HG03039 (cell line): ENCODE measurements at regions not wholly inside any gene's neighbourhood (a gene's known extent, or its start where the extent isn't known, plus 50 kb on each side); places are given as distances from the start of the nearest gene placed in this dataset.
"Not testable (repeated sequence)": the region's sequence is repeated elsewhere in the genome, so short reads cannot be mapped to it uniquely, and the experiment has no call there.

Experiments
- ATAC-seq: cut with Tn5 transposase; IDR thresholded peaks from one replicate; pipeline ENCODE4 v1.9.1; 2021; ENCODE audit warnings: mild to moderate bottlenecking, moderate library complexity; ENCODE audit not compliant: unreplicated experiment

DNA sequence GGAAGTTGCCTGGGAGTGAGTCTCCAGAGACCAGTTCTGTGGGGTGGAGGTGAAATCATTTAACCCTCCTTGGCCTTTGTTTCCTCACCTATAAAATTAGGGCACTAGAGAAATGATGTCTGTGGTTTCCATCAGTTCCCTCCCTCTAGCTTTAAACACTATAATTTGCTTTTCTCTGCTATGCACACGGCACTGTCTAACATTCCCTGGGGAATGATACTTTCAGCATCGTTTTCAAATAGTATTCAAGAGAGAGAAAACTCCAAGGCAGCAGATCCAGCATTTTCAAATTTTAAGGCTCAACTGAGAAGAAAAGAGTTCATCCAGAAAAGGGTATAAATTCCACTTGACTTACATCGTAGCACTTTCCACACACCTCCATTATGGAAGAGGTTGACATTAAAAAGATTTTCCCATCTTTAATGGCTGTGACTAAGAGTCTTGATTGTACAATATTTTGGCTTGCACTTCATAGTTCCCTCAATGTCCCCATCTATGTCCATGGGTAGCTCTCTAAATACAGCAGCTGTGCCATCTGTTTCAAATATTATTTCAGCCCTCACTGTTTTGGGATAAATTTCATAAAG, 137.7 kb upstream of the ZPLD1 start:
- ATAC-seq, result no peak

DNA sequence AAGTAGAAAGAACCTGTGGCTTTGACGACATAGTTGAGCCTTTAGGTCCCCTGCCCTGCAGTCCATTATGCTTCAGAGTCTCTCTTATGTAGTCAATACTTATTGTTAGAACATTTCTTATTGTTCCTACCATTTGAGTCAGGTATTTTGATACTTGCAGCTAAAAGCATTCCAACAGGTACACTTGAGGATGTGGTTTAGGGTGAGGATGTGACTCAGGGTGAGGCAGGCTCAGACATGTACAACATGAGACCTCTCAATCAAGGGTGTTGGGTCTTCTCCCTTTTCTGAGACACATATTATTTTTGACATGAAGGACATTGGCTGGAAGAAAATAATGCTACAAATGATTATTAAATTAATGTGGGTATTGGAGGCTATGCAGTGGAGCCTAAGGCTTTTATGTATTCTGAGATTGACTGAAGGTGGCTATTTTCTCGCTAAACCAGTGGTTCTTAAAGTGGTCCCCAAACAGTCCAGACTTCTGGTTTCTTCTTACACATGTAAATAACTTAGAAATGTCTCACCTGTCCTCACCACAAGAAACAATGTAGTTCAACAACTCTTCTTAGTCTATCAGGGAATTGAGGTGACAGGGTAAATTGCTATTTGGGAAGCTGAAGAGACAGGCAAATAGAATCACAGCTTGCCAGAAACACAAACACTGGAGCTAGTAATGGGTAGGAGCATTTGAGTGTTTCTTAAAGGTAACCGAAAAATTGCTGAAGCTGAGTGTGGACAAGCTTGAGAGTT, 135.5 kb upstream of the ZPLD1 start:
- ATAC-seq, result no peak

DNA sequence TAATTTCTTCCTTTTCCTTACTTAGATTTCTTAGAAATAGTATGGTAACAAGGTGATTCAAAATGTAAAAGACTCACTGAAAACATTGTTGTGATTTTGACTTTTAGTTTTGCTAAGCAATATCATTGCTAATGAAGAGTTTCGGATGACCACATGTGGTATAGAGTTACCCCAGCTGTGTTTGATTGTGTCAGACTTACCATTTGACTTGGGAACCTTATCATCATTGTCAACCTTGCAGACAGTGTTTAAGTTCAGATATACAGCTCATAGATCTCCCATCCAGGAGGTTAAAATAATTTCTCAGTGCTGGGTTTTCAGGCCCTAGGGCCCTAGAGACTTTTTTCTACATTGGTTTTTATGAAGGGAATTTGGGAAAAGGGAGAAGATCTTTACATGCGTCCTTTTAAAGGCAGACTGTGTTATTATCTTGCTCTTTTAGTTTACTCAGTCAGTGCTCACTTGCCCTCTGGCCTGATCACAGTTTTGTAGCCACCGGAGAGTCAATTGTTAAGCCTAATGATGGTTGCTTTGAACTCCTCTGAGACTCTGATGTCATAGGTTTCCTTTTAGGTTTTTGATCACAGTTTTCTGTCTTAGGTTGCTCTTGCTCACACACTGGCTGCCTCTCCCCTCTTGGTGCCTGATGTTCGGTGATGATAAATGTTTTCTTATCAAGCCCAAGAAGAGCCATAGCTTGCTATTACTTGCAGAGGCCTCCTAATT, 133.5 kb upstream of the ZPLD1 start:
- ATAC-seq, result no peak

DNA sequence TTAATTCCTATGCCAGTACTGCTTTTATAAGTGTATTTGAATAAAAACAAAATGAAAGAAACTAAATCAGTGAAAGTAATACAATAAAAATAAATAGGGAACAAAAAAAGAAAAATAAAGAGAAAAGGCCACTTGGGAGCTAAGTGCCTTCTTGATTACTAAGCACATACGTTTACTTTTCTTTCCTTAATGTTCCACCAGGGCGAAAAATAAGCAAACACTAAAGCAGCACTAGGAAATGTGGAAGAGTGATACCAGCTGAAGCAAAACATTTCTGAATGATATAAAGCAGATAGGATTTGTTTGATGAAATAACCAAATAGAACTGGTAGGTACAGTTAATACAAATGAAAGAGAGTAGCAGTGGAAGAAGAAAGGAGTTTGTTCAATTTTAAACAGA, 132.8 kb upstream of the ZPLD1 start:
- no peak for ATAC-seq

DNA sequence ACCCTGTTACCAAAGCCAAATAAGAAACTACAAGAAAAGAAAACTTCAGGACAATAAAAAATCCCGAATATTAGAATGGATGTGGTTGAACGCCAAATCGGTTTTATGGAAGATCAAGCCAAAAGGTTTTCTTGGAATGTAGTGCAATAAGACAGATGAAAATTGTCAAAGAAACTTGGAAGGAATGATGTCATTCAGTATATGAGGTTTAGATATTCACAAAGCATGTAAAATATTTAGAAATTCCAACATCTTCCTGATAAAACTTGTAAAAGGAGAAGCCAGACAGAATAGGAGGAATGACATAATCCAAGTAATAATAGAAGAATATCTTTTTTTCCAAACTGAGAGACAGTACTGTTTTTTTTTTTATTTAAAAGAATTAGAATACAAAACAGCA, 130.3 kb upstream of the ZPLD1 start:
- no peak for ATAC-seq

DNA sequence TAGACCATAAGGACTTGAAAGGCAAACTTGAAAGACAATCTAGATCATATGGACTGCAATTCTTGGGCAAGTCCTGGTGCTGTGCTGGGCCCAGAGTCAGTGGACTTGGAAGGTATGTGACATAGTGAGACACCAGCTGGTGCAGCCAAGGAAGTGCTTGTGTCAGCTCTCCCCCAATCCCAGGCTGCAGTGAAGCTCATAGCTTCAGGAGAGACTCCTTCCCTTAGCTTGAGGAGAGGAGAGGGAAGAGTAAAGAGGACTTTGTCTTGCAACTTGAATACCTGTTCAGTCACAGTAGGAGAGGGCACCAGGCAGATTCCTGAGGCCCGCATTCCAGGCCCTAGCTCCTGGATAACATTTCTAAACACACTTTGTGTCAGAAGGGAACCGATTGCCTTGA, 127.4 kb upstream of the ZPLD1 start:
- ATAC-seq, result no peak

DNA sequence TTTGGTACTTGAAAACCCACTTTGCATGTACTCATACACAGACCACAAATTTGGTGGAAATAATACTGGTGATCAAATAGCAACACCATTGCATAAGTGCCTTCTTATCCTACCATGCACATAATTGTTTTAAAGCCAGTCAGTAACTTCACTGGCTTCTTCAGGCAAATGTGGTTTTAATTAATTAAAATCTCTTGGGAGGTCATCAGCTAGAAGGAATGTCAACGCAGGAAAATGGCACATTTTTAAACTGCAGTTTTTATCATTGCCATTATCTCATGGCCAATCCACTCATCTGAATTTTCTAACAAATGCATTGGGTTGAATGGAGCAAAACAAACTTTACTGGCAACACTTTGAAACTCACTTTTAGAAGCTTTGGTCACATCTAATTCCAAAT, 105.7 kb upstream of the ZPLD1 start:
- ATAC-seq, result no peak

DNA sequence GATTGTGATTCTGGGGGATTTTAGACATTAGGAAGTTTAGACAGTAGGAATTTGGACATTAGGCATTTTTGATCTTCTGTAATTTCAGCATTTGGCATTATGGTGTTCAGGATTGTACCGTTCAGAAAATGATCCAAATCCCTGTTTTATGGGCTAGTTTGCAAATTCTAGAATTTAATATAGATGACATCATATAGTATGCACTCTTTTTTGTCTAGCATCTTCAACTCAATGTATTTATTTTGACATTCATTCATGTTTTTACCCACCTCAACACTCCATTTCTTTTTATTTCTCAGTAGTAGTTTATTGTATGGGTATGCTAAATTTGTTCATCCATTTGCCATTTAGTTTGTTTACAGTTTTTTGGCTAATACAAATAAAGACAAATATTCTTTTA, 105.3 kb upstream of the ZPLD1 start:
- no peak for ATAC-seq

DNA sequence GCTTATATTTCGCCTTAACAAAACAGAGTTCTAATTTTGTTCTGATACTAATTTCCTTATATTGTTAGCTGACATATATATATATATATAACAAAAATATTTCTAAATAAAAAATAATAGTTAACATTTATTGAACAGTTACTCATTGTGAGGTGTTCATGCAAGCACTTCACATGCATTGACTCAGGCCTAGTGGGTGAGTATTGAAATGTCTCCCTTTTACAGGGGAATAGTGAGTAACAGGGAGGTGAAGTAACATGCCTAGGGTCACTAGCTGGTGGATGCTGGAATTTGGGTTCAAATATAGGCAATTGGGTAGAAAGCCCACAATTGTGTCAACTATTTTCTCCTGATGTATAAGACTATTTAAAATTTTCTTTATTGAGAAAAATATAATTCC, 102.6 kb upstream of the ZPLD1 start:
- ATAC-seq, result no peak

DNA sequence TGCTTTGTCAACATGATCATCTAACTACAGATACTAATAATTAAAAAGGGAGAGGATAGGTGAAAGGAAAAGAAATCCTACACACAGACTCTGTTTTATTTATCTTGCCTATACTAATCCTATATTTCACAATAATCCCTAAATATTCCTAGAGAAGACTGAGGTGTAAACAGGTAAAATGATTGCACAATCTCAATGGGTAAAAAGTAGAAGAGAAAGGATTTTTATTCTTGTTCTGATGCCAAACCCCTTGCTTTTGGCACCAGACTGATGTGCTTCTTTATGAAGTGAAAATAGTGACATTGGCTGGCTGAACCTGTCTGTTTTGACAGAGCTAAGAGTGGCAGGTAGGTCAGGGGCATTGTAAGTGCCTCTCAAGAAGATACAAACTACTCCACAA, 101.9 kb upstream of the ZPLD1 start:
- no peak for ATAC-seq

DNA sequence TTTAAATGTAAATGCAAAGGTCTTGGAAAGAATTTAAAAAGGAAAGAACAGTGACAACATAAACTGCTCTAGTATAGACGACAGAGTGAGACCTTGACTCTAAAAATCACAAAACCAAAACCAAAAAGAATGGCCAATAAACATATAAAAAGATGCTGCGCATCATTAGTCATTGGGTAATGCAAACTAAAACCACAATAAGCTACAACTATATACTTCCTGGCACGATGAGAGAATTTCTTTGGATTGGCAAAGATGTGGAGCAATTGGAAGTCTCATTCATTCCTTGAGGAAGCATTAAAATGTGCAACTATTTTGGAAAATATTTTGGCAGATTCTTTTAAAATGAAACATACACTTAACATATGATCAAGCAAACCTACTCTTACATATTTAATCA, 98.7 kb upstream of the ZPLD1 start:
- ATAC-seq, result no peak

DNA sequence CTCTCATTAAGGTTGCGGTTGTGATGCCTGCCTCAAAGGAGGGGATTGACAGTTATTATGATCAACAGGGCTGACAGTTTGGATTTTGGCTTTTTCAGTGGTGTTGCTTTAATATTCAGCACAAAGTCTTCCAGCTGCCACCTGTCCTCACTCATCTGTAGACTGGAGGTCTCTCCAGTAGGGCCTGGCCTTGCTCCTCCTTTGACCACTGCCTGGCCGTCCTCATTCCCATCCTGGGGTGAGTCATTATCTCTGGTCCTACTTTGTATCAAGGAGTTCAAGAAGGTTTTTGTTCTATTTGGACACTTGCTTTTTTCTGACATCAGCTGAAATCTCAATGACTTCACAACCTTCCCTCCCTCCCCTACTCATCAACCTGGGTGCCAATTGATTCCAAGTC, 95.1 kb upstream of the ZPLD1 start:
- ATAC-seq, result no peak

DNA sequence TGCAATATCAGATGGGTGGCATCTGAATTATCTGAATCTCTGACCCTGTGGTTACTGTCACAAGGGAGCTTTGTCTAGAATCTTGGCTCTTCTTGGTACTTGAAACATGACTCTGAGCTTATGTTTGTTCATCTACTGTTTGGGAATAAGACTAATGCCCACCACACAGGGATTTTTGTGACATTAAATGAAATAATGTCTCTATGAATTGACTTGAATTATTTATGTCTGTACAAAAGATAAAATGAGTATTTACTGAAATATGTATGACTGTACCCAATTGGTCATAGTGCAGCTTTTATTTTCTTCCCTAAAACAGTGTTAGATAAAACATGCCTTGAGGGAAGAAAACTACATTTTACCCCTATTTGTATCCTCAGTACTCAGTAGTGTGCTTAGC, 87.9 kb upstream of the ZPLD1 start:
- ATAC-seq, result no peak

DNA sequence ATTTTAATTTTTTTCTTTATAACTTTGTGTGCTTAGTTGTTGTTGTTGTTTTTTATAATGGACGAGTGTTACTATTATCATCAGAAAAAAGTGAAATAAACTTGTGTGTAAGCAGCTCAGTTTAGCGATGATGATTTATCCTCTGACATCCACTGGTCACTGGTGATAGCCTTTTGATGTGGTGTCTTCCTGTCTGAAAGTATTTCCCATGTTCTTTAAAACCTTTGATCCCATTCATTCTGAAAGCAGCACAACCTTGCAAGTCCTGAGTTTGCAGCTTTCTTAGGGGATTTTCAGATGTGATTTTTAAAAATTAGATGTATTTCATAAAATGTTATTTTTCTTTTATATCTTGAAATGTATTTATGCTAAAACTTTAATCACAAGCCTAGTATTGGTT, 85.9 kb upstream of the ZPLD1 start:
- ATAC-seq, result no peak

DNA sequence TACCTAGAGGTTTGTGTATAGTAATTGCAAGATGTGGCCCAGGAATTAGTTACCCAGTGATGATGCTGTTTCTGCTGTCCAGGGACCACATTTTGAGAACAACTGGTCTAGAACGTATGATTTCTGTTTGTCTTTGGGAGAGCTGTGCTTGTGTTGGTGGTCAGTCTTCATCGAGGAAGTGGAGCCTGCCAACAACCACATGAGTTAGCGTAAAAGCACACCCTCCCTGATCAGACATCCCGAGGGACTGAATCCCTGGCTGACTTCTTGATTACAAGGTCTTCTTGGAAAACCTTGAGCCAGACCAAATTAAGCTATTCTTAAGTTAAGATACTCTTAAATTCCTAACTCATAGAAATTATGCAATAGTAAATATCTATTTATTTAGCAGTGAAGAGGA, 81.7 kb upstream of the ZPLD1 start:
- ATAC-seq, result no peak

DNA sequence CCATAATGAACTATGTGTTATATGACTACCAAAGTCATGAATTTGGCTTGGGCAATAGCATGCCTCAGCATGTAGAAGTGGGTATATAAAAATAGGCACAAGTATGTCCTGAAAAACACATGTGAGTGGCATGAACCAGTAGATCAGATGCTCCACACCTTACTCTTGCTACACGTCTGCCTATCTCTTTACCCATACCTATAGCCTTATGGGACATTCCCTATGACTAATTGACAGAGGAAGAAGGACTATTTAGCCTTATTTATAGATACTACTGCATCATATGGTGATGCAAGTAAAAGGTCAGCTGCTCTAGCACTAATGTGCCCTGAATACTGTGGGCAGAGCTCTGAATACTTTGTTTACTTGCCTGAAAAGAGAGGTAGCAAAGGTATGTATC, 81.0 kb upstream of the ZPLD1 start:
- peak; percentile 55 for ATAC-seq

DNA sequence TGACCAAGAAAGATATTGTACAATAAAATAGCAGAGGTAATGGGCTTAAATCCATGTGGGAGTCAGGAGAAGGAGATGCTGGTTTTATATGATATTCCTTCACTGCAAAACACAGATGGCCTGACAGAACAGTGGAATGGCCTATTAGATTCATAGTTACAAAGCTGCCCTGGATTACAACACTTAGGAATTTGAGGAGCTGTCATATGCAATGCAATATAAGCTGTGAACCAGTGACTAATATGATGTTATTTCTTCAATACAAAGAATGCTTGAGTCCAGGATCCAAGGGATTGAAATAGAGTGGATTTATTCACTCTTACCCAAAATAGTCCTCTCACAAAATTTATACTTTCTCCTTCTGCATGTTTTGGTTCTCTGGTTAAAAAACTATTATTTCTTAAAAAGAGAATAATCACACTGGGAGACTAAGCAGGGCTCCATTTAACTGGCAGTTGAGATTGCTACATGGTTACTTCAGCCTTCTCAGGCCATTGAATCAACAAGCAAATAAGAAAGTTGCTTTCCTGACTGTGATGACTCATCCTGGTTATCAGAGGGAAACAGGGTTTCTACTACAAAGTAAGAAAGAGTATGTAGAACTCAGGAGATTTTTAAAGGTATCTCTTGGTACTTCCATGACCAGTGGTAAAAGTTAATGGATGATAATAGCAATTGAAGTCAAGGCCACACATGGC, 79.8 kb upstream of the ZPLD1 start:
- ATAC-seq, result no peak

DNA sequence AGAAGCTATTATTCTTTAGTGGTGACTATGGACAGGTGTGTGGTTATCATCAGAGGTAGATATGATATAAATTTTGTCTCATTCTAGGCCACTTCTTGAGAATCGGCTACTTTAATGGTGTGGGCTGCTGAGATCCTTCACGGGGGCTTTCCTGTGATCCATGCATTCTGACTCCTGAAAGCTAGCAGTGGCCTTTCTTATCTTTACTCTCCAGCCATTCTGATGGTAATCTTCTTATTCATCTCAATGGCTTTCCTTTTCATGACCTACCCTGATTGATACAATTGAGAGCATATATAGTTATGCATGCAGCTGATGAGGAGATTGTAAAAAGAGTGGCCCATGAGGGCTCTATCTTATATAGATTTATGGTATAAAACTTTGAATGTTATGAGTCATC, 78.3 kb upstream of the ZPLD1 start:
- no peak for ATAC-seq

DNA sequence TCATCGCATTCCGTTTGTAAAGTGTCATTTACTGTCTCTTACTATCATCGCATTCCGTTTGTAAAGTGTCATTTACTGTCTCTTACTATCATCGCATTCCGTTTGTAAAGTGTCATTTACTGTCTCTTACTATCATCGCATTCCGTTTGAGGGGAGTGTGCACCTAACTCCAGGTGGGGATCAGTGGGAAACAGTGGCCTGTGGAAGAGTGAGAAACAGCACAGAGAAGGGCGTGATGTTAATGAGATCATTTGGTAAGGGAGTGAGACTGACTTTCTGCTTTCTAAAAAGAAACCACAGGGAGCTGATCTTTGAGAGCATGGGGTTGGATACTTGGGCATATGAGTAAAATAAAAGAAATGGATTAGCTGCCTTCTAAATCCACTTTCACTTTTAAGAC, 77.5 kb upstream of the ZPLD1 start:
- not testable (repeated sequence) for ATAC-seq

DNA sequence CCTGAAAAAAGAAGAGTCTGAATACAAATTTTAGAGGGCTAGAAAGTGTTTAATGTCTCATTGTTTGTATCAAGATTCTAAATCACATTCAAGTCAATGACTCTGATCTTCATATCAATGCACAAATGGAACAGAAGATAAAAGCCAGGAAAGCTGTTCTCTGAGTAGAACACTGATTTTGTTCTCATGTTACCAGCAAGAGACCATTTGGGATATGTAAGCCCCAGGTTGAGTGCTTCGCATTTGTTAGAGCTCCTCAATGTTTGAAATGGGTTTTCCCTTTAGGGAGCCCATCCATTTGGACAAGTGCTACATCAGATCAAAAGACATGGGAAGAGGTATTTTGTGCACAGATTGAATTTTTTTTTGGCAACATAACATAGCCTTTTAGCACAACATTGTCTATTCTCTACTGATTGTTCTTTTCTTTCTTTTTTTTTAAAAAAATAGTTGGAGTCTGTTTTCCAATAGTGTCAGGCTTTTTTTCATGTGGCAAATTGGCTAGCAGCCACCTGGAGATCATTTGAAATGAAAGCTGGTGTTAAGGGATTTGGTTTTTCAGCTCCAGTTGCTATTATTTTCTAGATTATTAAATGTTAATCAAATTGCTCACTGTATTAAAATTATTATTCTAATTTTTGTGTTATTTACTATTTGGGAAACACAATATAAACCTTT, 74.5 kb upstream of the ZPLD1 start:
- ATAC-seq, result no peak

DNA sequence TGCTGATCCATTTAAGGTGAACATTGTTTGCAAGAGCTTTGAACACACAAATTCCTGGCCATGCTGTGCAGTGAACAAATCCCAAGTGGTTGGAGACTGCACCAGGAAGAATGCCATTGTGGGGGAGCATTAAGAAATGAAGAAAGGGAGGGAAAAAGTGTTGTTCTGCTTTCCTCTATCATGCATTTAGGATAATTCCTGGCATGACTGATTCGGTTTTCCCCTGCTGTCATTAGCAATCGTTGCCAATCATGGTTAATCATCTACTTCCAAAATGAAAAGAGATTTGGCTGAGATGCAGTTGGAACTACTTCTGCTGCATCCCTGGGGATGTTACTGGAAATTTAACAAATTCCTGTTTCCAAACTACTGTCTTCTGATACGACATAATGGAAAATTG, 73.7 kb upstream of the ZPLD1 start:
- no peak for ATAC-seq
